NCI-H748 treated with DMSO at 0.1 percent for 48 hours (cell line): ENCODE measurements at regions not wholly inside any gene's neighbourhood (a gene's known extent, or its start where the extent isn't known, plus 50 kb on each side); places are given as distances from the start of the nearest gene placed in this dataset.
"Not testable (repeated sequence)": the region's sequence is repeated elsewhere in the genome, so short reads cannot be mapped to it uniquely, and the experiment has no call there.

Source experiments
- DNase-seq: peaks from one replicate; lab custom pipeline; 2025; lab: John Stamatoyannopoulos, UW

GRCh38 chr3:73177827-73178226 is 116.4 kb downstream of the EBLN2 start:
- no peak for DNase-seq

DNA sequence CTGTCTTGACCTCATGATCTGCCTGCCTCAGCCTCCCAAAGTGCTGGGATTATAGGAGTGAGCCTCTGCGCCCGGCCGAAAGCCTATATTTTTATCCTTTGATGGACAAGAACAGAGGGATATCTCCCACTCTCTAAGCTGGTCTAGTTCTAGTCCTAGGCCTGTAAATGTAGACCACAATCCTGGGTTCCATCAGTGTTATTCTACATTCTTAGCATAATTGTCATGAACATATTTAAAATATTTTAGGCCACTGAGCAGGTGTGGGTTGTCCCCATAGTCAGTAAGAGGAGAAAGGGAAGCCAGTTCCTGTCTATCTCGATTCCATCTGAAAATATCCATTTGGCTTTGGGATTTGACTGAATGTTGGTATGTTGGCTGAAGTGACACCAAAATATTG is 118.1 kb downstream of the EBLN2 start:
- DNase-seq = no peak

GRCh38 chr3:73186741-73187140 is 125.3 kb downstream of the EBLN2 start:
- DNase-seq = no peak

- DNase-seq = no peak
These were observed 125.9 kb downstream of the EBLN2 start for GRCh38 chr3:73187328-73187727.

DNA sequence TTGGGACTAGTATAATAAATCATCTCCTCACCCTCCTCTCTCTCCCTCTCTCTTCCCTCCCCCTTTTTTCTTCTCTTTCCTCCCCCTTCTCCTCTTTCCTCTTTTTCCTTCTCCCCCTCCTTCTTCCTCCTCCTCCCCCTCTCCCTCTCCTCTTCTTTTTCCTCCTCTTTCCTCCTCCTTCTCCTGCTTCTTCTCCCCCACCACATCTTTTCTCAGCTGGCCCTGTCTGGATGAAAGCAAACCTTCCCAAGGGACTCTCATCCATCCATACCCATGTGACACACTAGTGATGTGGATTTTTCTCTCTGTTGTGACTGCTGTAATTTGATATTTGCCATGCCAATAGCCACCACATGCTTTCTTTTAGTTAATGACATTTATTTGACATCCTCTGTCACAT is 127.2 kb downstream of the EBLN2 start:
- peak; percentile 8 for DNase-seq

DNA sequence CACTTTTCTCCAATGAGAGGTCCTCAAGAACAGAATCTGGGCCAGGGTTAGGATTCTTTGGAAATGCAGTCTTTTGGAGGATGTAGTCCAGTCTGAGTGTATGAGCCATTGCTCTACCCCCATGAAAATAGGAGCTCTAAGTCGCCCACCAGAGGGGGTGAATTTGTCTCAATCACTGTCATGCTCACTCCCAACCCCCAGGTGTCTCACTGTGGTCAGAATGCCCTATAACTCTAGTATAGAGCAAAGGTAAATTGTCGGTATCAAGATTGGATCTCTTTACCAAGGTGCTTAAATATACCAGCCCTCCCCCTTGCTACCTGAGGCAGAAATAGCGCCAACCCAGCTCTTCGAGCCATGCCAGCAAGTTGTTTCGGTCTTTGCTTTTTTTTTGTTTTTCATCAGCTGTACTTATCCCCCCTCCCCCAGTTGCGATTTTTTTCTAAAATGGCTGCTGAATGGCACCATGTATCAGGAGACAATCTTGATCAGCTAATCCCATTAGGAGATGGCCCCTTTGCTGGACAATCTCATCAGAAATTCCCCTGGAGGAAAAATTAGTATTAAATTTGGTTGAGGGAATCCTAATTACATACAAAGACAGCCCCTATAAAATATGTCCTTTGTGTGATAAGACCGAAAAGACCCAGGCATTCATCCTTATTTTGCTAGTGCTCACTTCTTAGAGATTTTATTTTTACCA is 130.7 kb downstream of the EBLN2 start:
- DNase-seq = no peak

- DNase-seq = not testable (repeated sequence)
These were observed 132.5 kb downstream of the EBLN2 start for GRCh38 chr3:73193943-73194342.

DNA sequence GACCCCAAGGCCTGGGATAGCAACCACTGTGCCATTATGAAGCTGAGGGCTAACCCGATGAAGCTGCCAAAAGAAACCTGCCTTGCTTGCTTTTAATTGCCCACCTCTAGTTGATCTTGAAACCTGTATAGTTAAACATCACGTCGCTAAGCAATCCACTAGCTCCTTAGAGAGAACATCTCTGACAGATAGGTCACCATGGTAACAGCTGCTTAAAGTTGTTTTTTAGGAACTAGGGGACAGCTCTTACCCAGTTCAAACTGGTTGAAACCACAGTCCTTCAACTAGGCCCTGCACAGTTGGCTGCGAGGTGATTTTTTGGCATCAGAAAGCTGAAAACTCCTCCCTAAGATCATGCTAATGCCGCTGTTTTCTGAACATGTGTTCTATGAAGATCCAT is 135.7 kb downstream of the EBLN2 start:
- peak; percentile 6 for DNase-seq

GRCh38 chr3:73203101-73203500 is 141.6 kb downstream of the EBLN2 start:
- DNase-seq = no peak

GRCh38 chr3:73203633-73204032 is 142.2 kb downstream of the EBLN2 start:
- DNase-seq = no peak

DNA sequence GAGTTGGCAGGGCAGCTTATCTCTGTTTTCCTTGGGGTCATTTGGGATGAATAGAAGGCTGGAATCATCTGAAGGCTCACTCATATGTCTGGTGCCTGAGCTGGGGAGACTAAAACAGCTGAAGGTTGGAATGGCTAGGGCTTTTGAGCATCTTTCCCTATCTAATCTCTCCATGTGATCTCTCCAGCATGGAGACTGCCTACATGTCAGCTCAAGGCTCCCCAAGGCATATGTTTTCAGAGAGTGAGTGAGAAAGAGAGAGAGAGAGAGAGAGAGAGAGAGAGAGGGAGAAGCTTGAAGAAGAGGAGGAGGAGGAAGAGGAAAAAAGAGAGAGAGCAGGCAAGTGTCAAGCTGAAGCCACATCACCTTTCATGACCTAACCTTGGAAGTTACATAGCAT is 143.4 kb downstream of the EBLN2 start:
- DNase-seq = no peak

DNA sequence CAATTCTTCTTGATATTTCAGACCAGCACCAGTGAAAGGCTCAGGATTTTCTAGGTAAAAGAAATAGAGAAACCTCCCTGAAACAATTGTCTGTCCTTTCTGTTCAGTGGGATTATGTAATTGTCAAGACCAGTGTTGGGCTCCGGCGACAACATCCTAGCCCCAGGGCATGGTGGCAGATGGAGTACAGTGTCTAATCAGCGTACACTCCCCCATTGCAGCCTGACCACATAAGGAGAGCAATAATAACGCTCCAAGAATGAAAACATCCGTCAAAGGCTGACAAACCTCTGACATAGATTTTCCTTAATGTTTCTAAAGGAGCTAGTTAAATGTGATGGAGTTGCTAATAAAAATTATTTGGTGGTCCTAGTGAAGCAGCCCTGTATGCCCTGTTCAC is 144.6 kb downstream of the EBLN2 start:
- no peak for DNase-seq

DNA sequence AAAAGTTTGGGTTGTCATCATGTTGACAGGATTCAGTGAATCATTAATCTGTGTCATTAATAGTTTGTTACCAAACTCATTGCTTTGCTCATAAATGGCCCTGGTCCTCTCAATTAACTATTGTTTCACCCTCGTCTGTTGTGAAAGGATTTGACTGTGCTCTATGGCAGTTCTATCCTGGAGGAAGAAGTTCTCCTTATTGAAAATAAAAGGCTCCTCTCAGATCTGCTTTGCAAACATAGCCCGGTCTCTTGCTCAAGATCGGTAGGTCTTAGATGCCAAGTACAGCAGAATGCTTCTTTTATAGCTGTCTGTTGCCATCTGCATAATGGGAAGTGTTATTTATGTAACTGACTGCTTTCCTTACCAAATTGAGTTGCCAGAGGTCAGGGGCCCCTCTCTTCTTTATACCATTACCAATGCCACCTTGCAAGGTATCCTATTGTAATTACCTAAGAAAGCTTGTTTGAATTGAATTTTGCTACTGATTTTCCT is 146.5 kb downstream of the EBLN2 start:
- no peak for DNase-seq

GRCh38 chr3:73210759-73211158 is 149.3 kb downstream of the EBLN2 start:
- no peak for DNase-seq

GRCh38 chr3:73212683-73213082 is 151.2 kb downstream of the EBLN2 start:
- no peak for DNase-seq

DNA sequence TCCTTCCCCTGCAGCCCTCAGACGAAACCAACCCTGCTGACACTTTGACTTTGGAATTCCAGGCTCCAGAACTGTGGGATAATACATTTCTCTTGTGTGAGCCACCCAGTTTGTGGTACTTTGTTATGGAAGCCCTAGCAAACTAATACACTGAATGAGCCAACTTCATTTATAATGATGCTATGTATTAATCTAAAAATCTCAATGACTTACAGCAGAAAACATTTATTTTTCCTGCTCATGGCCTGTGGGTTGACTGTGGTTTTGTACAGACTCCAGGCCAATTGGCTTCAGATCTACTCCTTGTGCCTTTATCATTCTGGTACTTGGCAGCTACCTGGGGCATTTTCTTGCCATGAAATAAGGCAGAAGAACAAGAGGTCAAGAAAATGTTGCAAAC is 152.4 kb downstream of the EBLN2 start:
- DNase-seq = no peak

- DNase-seq = no peak
These were observed 153.4 kb downstream of the EBLN2 start for GRCh38 chr3:73214846-73215245.

DNA sequence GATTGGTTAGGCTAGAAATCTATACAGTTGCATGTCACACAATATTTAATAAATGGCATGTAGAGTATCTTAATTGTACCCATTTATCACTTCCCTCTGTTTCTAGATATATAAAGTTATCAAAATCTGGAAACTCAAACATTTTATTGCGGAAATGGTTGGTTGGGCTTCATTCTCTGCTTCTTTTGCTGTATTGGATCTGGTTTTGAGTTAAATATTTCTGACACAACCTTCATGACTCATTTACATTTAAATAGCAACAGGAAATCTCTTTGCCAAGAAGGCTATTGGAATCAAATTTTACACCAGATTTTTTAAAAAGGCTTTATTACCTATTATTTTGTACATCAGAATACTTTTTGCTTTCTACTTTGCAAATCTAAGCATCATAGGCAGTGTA is 153.8 kb downstream of the EBLN2 start:
- DNase-seq = no peak

GRCh38 chr3:73215901-73216300 is 154.4 kb downstream of the EBLN2 start:
- no peak for DNase-seq

DNA sequence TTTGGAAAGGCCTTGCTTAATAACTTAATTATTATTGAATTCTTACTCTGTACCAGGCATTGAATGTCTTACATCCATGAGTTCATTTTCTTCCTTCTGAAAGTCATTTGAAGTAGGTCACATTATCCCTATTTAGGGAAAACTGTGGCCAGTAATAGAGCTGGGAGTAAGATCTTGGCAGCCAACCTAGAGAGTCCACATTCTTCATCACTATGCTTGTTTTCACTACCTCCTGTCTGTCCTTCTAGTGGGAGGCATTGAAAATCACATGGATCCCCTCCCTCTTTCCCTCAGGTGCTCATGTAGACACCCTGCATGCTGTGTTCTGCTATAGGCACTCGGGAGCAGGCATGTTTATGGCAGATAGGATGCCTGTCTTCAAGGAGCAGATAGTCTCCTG is 154.9 kb downstream of the EBLN2 start:
- no peak for DNase-seq

DNA sequence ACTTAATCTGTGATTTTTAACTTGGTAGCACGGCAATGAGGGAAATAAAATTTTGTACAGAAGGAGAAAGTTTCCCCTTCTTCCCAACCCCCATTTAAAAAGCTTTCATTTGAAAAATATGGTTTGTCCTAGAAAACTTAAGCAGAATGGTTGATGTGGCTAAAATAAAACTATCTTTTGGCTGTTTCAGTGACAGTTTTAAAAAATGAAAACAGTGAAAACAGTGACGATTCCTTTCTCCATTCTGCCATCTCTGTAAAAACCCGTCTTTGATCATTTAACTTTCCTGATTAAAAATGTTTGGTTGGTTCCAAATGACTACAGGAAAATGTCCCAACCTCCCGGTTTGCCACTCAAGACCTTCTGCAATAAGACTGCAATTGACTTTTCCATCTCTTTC is 160.7 kb downstream of the EBLN2 start:
- DNase-seq = no peak

DNA sequence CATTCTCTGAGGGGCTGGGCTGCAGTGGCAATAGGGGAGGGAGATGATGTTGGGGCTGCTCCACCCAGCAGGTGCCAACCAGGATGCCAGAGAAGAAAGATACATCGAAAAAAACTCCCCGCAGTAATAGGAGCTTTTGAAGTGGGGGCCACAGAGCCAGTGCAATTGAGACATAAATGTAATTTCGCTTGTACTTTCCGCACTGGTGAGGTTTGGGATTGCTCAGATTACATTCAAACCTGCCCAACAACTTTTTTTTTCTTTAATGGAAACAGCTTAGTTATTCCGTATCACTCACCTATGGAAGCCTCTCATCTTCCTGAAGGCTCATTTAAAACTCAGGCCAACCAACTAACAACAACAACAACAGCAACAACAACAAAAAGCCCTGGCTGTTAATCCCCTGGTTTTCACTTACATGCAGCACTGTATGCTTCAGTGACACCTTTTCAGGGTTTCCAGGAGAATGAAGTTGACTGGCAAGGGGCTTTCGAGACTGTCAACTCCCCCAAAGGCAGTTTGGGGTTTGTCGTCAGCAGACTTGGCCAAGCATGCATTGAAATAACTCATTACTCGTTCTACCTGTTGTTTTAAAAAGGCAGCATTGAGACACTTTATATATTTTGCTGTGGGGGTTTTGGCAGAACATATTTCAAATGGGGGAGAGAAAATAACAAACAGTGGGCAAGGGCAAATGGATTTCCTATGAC is 163.8 kb downstream of the EBLN2 start:
- no peak for DNase-seq

DNA sequence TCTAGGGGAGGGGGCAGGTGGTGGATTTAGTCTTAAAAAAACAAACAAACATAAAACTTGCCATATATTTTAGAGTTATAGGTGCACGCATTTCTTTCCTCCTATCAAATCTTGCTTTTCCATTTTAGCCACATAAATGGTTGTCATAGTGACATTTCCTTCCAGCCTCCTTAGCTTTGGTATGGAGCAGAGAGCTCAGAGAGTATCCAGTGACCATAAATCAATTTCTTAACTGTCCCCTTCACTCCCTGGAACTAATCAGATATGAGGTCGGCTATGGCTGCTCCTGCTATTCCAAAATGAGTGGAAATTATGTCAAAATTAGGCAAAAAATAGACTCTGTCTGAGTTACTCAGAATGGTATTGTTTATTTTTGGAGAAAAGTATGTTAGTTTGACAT is 164.5 kb downstream of the EBLN2 start:
- DNase-seq = no peak

DNA sequence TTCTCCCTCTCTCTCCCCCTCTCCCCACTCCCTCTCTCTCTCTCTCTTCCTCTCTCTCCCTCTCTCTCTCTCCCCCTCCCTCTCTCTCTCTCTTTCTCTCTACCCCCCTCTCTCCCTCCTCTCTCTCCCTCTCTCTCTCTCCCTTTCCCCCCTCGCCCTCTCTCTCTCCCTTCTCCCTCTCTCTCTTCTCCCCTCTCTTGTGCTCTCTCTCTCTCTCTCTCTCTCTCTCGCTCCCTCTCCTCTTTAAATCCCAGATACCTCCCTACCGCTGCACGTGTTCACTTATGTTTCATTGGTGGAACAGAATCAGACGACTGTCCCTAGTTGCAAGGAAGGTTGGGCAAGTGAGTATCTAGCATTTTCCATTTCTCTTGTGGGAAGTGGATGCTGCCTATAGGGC is 166.5 kb downstream of the EBLN2 start:
- DNase-seq = no peak
